ENCODE measurements at regions not wholly inside any gene's neighbourhood (a gene's known extent, or its start where the extent isn't known, plus 50 kb on each side); places are given as distances from the start of the nearest gene placed in this dataset.

DNA sequence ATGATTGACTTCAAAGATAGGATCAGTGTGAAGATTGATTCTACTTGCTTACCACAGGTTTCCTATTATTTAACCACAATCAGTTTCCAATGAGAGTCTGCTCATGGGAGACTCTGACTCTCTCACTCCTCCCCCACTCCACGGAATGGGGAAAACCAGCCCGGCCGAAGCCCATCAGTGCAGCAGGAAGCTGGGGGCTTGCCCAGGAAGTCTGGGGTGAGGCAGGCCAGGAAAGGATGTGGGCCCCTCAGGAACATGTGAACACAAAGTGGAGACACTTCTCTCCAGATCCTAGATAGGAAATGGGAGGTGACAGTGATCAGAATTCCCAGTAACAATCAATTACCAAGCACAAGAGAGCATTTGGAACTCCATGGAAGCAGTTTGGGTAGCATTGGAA, 144.2 kb downstream of the TTLL2 start (continued):
- TF ChIP-seq CBX3 (IDR thresholded peaks at IDR 0.05; ENCODE audit: borderline replicate concordance in 1 of 2, low read length in 2 of 2) (no peak), MIER1 (IDR thresholded peaks at IDR 0.05; ENCODE audit: low read depth) (no peak), CBX8 (IDR thresholded peaks at IDR 0.05; ENCODE audit: borderline replicate concordance, extremely low read depth, low read depth, low read length, poor library complexity, severe bottlenecking) (no peak), SIN3A (IDR thresholded peaks at IDR 0.05; ENCODE audit: borderline replicate concordance in 2 of 2, control insufficient read depth in 1 of 2, low read depth in 2 of 2, low read length in 2 of 2) (no peak), ZKSCAN1 (IDR thresholded peaks at IDR 0.05; ENCODE audit: low read depth, low read length) (no peak), NFE2L1 (tag; IDR thresholded peaks at IDR 0.05; ENCODE audit: borderline replicate concordance, low read depth) (no peak), RBM25 (IDR thresholded peaks at IDR 0.05; ENCODE audit: low read depth, low read length, severe bottlenecking) (no peak), JUNB (CRISPR knock-in tag; conservative IDR thresholded peaks at IDR 0.05) (no peak), NCOA2 (IDR thresholded peaks at IDR 0.05; ENCODE audit: partially characterized antibody in 2 of 2) (no peak), SIN3B (IDR thresholded peaks at IDR 0.05; ENCODE audit: low read depth) (no peak), ZC3H11A (IDR thresholded peaks at IDR 0.05; ENCODE audit: low read depth, low read length) (no peak), TCF7L2 (IDR thresholded peaks at IDR 0.05; ENCODE audit: low read depth, low read length) (no peak)

DNA sequence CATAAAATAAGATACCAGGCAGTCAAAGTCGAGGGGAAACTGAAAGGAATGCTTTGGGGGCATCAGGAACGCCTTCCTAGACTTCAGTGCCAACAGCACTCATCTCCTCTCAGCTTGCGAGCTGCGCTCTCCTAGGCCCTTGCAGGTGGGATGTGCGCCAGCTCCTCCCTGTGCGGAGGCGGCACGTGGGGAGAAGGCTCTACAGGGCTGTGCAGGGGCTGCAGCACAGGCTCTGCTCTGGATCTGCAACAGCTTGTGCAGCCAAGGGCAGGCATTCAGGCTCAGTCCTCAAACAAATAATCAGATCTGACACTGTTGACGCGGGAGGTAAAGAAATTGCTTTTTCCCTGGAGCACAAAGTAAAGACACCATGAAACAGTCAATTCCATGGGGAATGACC, 144.8 kb downstream of the TTLL2 start:
- peaks cover 36 to 62% of the 10 kb centered on the region in 2 experiments for H3K27me3 ChIP-seq (ENCODE audit: control insufficient read depth in 2 of 2, insufficient read depth in 2 of 2, low read length in 2 of 2)
- no peaks in the 10 kb centered on the region for H3K36me3 ChIP-seq (ENCODE audit: control insufficient read depth, insufficient read depth, low read length)
- no peak overlapping the region for H3K9ac ChIP-seq (ENCODE audit: insufficient read depth in 1 of 2, low read depth in 2 of 2, low read length in 2 of 2)
- H3K27ac ChIP-seq (ENCODE audit: extremely low read depth, low read depth, low read length), result no peak overlapping the region
- TF ChIP-seq KLF1 (tag; IDR thresholded peaks at IDR 0.05) (no peak), CBFA2T3 (IDR thresholded peaks at IDR 0.05) (no peak), CAMTA2 (CRISPR knock-in tag; conservative IDR thresholded peaks at IDR 0.05) (no peak), MCM5 (IDR thresholded peaks at IDR 0.05; ENCODE audit: low read depth) (no peak), ATF1 (CRISPR knock-in tag; IDR thresholded peaks at IDR 0.05) (no peak), ATF1 (tag; IDR thresholded peaks at IDR 0.05) (no peak), MEF2A (IDR thresholded peaks at IDR 0.05; ENCODE audit: control insufficient read depth, low read depth, low read length) (no peak), EWSR1 (IDR thresholded peaks at IDR 0.05; ENCODE audit: borderline replicate concordance, low read depth, partially characterized antibody) (no peak), CBX1 (IDR thresholded peaks at IDR 0.05; ENCODE audit: low read depth) (no peak)
- TF ChIP-seq, protein P1, sequence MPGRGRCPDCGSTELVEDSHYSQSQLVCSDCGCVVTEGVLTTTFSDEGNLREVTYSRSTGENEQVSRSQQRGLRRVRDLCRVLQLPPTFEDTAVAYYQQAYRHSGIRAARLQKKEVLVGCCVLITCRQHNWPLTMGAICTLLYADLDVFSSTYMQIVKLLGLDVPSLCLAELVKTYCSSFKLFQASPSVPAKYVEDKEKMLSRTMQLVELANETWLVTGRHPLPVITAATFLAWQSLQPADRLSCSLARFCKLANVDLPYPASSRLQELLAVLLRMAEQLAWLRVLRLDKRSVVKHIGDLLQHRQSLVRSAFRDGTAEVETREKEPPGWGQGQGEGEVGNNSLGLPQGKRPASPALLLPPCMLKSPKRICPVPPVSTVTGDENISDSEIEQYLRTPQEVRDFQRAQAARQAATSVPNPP (IDR thresholded peaks at IDR 0.05; ENCODE audit: borderline replicate concordance, insufficient read depth, insufficient read length), result no peak
- TF ChIP-seq, protein P2, sequence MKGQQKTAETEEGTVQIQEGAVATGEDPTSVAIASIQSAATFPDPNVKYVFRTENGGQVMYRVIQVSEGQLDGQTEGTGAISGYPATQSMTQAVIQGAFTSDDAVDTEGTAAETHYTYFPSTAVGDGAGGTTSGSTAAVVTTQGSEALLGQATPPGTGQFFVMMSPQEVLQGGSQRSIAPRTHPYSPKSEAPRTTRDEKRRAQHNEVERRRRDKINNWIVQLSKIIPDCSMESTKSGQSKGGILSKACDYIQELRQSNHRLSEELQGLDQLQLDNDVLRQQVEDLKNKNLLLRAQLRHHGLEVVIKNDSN (CRISPR knock-in tag; IDR thresholded peaks at IDR 0.05), result no peak
- FAIRE-seq (no peak), ATAC-seq (peak; percentile 34; the same call in 2 of the 3 replicates), DNase-seq (ENCODE audit: extremely low read depth in 1 of 4, low spot score in 3 of 4) (no peak)
- no TSS peak for BruUV-seq (replicated peaks)
- 0 out of 2 replicates have a peak, but pooled peaks cover 2% of the 10 kb centered on the region for H4K20me1 ChIP-seq (replicated peaks; ENCODE audit: control insufficient read depth, insufficient read depth, low read length)
- no peaks in the 10 kb centered on the region; the same call in 1 of the 2 replicates for H3K9me3 ChIP-seq (replicated peaks; ENCODE audit: control insufficient read depth, insufficient read depth, low read depth, low read length)
- peaks cover 0 to 5% of the 10 kb centered on the region in 2 experiments; a peak in 2 of 5 replicates for H3K4me1 ChIP-seq (replicated peaks in 1 of 2; ENCODE audit: control insufficient read depth in 2 of 2, insufficient read depth in 2 of 2, low read length in 2 of 2)
- H3K9me1 ChIP-seq (ENCODE audit: control insufficient read depth, insufficient read depth, low read length), result no peaks in the 10 kb centered on the region
- in situ Hi-C loops (cut with MboI) (no loop called here), intact Hi-C loops (cut with micrococcal nuclease) (no loop called here)
- H3K4me3 ChIP-seq, result no peak overlapping the region
- CTCF ChIA-PET (ENCODE audit: low intra/inter-chr PET ratio), result no interaction called here
- no peak overlapping the region for H3K4me2 ChIP-seq (ENCODE audit: insufficient read depth, low read length)
- H3K79me2 ChIP-seq (ENCODE audit: control insufficient read depth, insufficient read depth, low read length), result no peaks in the 10 kb centered on the region
- POLR2A ChIA-PET, result no interaction called here
- H2AFZ ChIP-seq (ENCODE audit: low read depth, low read length), result no peak overlapping the region
- under 1% methylated on average over 10 of the region's 10 CpGs for WGBS (ENCODE audit: insufficient coverage, low coverage, missing lambda C conversion rate)
